ENCODE measurements at regions not wholly inside any gene's neighbourhood (a gene's known extent, or its start where the extent isn't known, plus 50 kb on each side); places are given as distances from the start of the nearest gene placed in this dataset.
"Not testable (repeated sequence)": the region's sequence is repeated elsewhere in the genome, so short reads cannot be mapped to it uniquely, and the experiment has no call there.

DNA sequence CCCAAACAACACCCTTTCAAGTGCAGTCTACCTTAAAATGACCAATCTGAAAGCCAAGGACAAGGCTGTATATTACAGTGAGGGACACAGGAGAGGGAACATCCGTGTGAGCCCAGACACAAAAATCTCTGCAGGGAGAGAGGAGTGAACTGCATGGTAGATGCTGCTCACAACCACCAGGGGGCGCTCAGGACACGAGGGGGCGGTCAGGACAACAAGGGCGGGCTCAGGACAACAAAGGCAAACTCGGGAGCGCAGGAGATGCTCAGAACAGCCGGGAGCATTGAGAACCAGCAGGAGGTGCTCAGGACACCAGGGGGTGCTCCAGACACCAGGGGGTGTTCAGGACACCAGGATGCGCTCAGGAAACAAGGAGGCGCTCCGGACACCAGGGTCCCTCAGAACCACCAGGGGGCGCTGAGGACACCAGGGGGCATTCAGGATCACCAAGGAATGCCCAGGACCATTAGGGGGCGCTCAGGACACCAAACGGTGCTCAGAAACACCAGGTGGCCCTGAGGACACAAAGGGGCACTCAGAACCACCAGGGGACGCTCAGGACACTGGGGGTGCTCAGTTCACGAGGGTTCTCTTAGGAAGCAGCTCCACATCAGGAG is 357.0 kb downstream of the TP53TG3F start:
- TF ChIP-seq CTCF, POLR2A, POLR2AphosphoS5 (IDR thresholded peaks at IDR 0.05): not testable (repeated sequence)
